ENCODE measurements at regions not wholly inside any gene's neighbourhood (a gene's known extent, or its start where the extent isn't known, plus 50 kb on each side); places are given as distances from the start of the nearest gene placed in this dataset.

DNA sequence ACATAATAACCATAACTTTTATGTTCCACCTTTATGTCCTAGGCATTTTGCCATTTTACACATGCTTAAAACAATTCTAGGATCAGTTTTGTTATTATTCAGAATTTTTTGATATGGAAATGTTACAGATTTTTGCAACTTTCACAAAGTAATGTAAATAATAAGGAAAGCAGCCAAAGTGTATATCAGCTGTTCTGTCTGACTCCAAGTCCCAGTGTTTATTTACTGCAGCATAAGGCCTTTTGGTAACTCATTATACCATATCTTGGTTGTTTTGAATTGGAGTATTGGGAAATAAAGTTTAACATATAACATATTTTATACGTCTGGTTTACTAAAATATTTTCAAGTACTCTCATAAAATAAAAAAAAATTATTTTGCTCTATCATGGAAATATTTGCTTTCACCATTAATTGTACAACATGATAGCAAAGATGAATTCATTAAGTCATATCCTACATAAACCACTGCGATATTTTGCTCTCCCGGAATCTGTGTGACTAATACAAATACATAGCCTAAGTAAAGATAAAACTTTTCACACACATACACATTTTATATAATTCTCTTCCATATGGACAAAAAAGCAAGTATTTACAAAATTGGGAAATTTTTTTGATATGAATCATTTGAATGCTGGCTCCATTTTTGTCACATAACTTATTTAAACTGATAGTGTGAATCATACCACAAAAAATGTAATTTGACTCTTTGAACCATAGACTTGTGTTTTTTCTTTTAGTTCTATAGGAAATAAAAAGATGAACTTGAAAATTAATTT, 399.0 kb downstream of the PABPC4L start:
- no peaks in the 10 kb centered on the region for H3K27me3 ChIP-seq
- H3K4me3 ChIP-seq = no peak overlapping the region
- no peak for TF ChIP-seq POLR2A (IDR thresholded peaks at IDR 0.05)
- TF ChIP-seq, protein P1, sequence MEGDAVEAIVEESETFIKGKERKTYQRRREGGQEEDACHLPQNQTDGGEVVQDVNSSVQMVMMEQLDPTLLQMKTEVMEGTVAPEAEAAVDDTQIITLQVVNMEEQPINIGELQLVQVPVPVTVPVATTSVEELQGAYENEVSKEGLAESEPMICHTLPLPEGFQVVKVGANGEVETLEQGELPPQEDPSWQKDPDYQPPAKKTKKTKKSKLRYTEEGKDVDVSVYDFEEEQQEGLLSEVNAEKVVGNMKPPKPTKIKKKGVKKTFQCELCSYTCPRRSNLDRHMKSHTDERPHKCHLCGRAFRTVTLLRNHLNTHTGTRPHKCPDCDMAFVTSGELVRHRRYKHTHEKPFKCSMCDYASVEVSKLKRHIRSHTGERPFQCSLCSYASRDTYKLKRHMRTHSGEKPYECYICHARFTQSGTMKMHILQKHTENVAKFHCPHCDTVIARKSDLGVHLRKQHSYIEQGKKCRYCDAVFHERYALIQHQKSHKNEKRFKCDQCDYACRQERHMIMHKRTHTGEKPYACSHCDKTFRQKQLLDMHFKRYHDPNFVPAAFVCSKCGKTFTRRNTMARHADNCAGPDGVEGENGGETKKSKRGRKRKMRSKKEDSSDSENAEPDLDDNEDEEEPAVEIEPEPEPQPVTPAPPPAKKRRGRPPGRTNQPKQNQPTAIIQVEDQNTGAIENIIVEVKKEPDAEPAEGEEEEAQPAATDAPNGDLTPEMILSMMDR (IDR thresholded peaks at IDR 0.05) = no peak
- no peak overlapping the region for H3K27ac ChIP-seq
- no peaks in the 10 kb centered on the region for H3K4me1 ChIP-seq
- intact Hi-C loops (cut with DNase I) = no loop called here
- 84 to 89% methylated on average over 3 of the region's 3 CpGs for WGBS, 2 donors
- no peaks in the 10 kb centered on the region for H3K9me3 ChIP-seq
- no peak for DNase-seq
- no peaks in the 10 kb centered on the region for H3K36me3 ChIP-seq

DNA sequence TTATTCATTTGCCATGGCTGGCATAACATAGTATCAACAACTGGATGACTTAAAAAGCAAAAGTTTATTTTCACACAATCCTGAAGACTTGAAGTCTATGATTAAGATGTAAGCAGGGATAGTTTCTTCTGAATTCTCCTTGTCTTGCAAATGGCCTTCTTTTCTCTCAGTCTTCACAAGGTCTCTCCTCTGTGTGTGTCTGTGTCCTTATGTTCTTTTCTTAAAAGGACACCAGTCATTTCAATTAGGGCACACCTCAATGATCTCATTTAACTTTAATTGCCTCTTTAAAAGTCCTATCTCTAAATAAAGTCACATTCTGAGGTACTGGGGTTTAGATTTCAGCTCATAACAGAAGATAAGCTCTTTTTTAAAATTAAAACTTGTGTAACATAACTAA, 399.7 kb downstream of the PABPC4L start:
- intact Hi-C loops (cut with DNase I) = no loop called here
- H3K27me3 ChIP-seq = no peaks in the 10 kb centered on the region
- no peak overlapping the region for H3K4me3 ChIP-seq
- H3K9me3 ChIP-seq = no peaks in the 10 kb centered on the region
- no peaks in the 10 kb centered on the region for H3K4me1 ChIP-seq
- no peak for TF ChIP-seq POLR2A (IDR thresholded peaks at IDR 0.05)
- TF ChIP-seq, protein P1 (IDR thresholded peaks at IDR 0.05) = no peak
- DNase-seq = no peak
- no peaks in the 10 kb centered on the region for H3K36me3 ChIP-seq
- H3K27ac ChIP-seq = no peak overlapping the region

DNA sequence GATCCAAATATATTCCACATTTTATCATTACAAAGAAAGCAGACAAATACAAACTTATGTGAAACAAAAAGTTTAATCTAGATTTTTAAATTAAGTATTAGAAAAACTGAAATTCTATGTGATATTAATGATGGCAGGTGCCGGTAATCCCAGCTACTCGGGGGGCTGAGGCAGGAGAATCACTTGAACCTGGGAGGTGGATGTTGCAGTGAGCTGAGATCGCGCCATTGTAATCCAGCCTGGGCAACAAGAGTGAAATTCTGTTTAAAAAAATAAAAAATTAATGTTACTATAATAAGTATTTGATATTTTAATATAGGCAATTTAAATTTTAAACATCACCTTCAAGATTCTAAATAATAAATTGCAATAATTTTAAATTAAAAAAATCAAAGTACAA, 400.6 kb downstream of the PABPC4L start:
- H3K4me3 ChIP-seq = no peak overlapping the region
- H3K9me3 ChIP-seq = no peaks in the 10 kb centered on the region
- no peaks in the 10 kb centered on the region for H3K36me3 ChIP-seq
- H3K27ac ChIP-seq = no peak overlapping the region
- TF ChIP-seq, protein P1 (IDR thresholded peaks at IDR 0.05) = no peak
- no peak for TF ChIP-seq POLR2A (IDR thresholded peaks at IDR 0.05)
- H3K27me3 ChIP-seq = no peaks in the 10 kb centered on the region
- DNase-seq = no peak
- intact Hi-C loops (cut with DNase I) = no loop called here
- 87 to 97% methylated on average over 4 of the region's 4 CpGs for WGBS, 2 donors
- H3K4me1 ChIP-seq = no peaks in the 10 kb centered on the region

DNA sequence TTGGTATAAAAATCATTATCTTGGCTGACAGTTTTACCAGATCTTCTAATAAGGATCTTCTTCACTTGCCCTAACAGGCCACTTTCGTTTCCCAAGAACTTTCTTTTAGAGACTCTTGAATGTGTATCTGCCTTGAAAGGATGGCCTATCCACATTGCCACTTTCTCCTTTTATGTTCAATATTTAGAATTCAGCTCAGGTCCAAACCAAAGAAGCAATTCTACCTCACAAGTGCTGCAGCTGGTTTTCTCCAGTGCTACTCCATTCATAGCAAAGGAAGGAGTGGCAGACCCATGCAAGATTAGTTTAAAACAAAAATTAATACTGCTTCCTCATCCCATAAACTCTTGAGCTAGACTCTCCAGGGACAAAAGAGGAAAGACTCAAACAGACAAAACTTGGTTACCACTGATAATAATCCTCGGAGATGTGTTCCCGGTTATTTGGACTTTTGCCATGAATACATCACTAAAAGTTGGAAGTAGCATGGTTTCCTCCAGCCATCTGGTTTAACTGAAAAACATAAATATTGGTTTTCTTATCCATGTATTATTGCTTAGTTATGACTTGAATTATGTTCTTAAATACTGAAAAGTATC, 401.8 kb downstream of the PABPC4L start:
- Histone ChIP-seq H3K36me3 (no peaks in the 10 kb centered on the region), H3K9me3 (no peaks in the 10 kb centered on the region), H3K27ac (no peak overlapping the region), H3K27me3 (no peaks in the 10 kb centered on the region), H3K4me3 (no peak overlapping the region), H3K4me1 (no peaks in the 10 kb centered on the region)
- no peak for DNase-seq
- TF ChIP-seq, protein P1 (IDR thresholded peaks at IDR 0.05) = no peak
- TF ChIP-seq POLR2A (IDR thresholded peaks at IDR 0.05) = no peak
- intact Hi-C loops (cut with DNase I) = no loop called here
- 25 to 32% methylated on average over 3 of the region's 3 CpGs for WGBS, 2 donors

DNA sequence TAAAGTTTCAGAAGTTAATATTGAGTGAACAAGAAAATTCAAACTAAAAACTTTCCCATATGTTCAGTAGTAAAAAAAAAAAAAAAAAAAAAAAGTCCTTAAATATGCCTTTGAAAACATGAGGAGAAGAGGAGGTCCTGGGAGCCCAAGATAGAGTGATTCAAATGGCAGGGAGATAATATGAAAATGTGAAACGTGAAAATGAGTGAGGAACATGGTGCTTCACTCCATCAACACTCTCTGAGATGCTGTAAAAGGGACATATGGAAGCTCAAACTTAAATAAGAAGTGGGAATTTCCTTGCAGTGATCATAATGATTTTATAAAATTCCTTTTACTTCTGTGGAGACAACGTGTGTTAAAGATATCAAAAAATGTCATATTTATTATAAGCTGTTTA, 423.9 kb downstream of the PABPC4L start:
- intact Hi-C loops (cut with DNase I) = no loop called here

More for the DNA sequence above, 423.9 kb downstream of the PABPC4L start:
- no peak for TF ChIP-seq POLR2A (IDR thresholded peaks at IDR 0.05)
- no peak overlapping the region for H3K27ac ChIP-seq
- no peak overlapping the region for H3K4me3 ChIP-seq
- WGBS, 2 donors = 43 to 46% methylated on average over 2 of the region's 2 CpGs
- H3K9me3 ChIP-seq = no peaks in the 10 kb centered on the region
- no peaks in the 10 kb centered on the region for H3K27me3 ChIP-seq
- no peaks in the 10 kb centered on the region for H3K36me3 ChIP-seq
- no peak for DNase-seq
- H3K4me1 ChIP-seq = no peaks in the 10 kb centered on the region
